ENCODE measurements at regions not wholly inside any gene's neighbourhood (a gene's known extent, or its start where the extent isn't known, plus 50 kb on each side); places are given as distances from the start of the nearest gene placed in this dataset.

- H3K4me3 ChIP-seq, result no peak overlapping the region
- H3K36me3 ChIP-seq, result no peaks in the 10 kb centered on the region
- H3K27ac ChIP-seq, result peak overlapping the region in 1 of 10 donors; percentile 46
- WGBS, 2 donors, result 49 to 53% methylated on average over 1 of the region's 1 CpG
- TF ChIP-seq, protein P1, sequence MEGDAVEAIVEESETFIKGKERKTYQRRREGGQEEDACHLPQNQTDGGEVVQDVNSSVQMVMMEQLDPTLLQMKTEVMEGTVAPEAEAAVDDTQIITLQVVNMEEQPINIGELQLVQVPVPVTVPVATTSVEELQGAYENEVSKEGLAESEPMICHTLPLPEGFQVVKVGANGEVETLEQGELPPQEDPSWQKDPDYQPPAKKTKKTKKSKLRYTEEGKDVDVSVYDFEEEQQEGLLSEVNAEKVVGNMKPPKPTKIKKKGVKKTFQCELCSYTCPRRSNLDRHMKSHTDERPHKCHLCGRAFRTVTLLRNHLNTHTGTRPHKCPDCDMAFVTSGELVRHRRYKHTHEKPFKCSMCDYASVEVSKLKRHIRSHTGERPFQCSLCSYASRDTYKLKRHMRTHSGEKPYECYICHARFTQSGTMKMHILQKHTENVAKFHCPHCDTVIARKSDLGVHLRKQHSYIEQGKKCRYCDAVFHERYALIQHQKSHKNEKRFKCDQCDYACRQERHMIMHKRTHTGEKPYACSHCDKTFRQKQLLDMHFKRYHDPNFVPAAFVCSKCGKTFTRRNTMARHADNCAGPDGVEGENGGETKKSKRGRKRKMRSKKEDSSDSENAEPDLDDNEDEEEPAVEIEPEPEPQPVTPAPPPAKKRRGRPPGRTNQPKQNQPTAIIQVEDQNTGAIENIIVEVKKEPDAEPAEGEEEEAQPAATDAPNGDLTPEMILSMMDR (IDR thresholded peaks at IDR 0.05), result no peak
- intact Hi-C loops (cut with DNase I), result loop anchor here in 7 of 10 donors (10.0 kb wide), 6 partner anchors 208 to 1228 kb away; no protein-coding TSS in a partner anchor
- no peaks in the 10 kb centered on the region for H3K9me3 ChIP-seq
- ATAC-seq (no peak), DNase-seq (no peak)
- H3K27me3 ChIP-seq, result no peaks in the 10 kb centered on the region
- H3K4me1 ChIP-seq, result peaks cover 0 to 9% (median 0%) of the 10 kb centered on the region in 9 donors
Observed at GRCh38 chr7:81506609-81507008, 263.2 kb downstream of the HGF start.

- Histone ChIP-seq H3K4me1 (peaks cover 0 to 24% (median 12%) of the 10 kb centered on the region in 9 donors), H3K4me3 (no peak overlapping the region), H3K36me3 (no peaks in the 10 kb centered on the region), H3K9me3 (no peaks in the 10 kb centered on the region), H3K27ac (no peak overlapping the region), H3K27me3 (no peaks in the 10 kb centered on the region)
- DNase-seq (no peak), ATAC-seq (no peak)
- TF ChIP-seq, protein P1 (IDR thresholded peaks at IDR 0.05), result no peak
- intact Hi-C loops (cut with DNase I), result loop anchor here (5.0 to 10.0 kb wide), 10 partner anchors 211 to 1231 kb away; no protein-coding TSS in a partner anchor
Observed at GRCh38 chr7:81503771-81504170, 266.1 kb downstream of the HGF start.

DNA sequence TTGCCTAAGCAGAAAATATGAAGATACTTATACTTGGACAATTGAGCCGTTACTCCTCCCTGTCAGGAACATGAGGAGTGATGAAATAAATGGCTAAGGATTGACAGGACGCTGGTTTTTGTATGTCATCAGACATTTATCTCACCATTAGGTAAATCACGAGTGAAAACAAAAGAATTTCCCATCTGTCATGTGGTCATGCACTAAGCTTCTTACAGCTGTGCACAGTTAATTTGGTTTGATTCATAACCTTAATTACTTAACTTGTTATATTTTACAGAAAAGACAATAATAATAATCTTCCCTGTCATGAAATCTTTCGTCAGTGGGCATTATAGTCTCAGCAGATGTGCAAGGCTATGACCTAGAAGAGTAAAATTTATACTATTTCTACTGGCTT lies 266.5 kb downstream of the HGF start:
- no peaks in the 10 kb centered on the region for H3K27me3 ChIP-seq
- H3K4me1 ChIP-seq, result peaks cover 0 to 24% (median 12%) of the 10 kb centered on the region in 9 donors
- DNase-seq, result no peak
- no peaks in the 10 kb centered on the region for H3K9me3 ChIP-seq
- H3K4me3 ChIP-seq, result no peak overlapping the region
- TF ChIP-seq, protein P1 (IDR thresholded peaks at IDR 0.05), result no peak
- intact Hi-C loops (cut with DNase I), result loop anchor here (5.0 to 10.0 kb wide), 10 partner anchors 211 to 1231 kb away; no protein-coding TSS in a partner anchor
- no peak overlapping the region for H3K27ac ChIP-seq
- H3K36me3 ChIP-seq, result no peaks in the 10 kb centered on the region
- 54 to 63% methylated on average over 4 of the region's 4 CpGs for WGBS, 2 donors
- no peak for ATAC-seq

GRCh38 chr7:81501220-81501619 lies 268.6 kb downstream of the HGF start:
- Histone ChIP-seq H3K4me1 (peaks cover 0 to 16% (median 12%) of the 10 kb centered on the region in 9 donors), H3K27me3 (no peaks in the 10 kb centered on the region), H3K36me3 (no peaks in the 10 kb centered on the region), H3K9me3 (no peaks in the 10 kb centered on the region), H3K27ac (no peak overlapping the region), H3K4me3 (no peak overlapping the region)
- ATAC-seq (no peak), DNase-seq (no peak)
- TF ChIP-seq, protein P1 (IDR thresholded peaks at IDR 0.05), result peak in 6 of 9 donors; percentile 13 to 48 (median 30)
- 53 to 54% methylated on average over 2 of the region's 2 CpGs for WGBS, 2 donors
- intact Hi-C loops (cut with DNase I), result loop anchor here (2.0 to 10.0 kb wide), 11 partner anchors 214 to 1234 kb away; no protein-coding TSS in a partner anchor

All from heart right ventricle (tissue), 16 donors.